ENCODE measurements at regions not wholly inside any gene's neighbourhood (a gene's known extent, or its start where the extent isn't known, plus 50 kb on each side); places are given as distances from the start of the nearest gene placed in this dataset.

- no peak overlapping the region for H2AFZ ChIP-seq (ENCODE audit: low read depth, low read length)
- no peak overlapping the region for H3K4me2 ChIP-seq (ENCODE audit: low read length)
- no peaks in the 10 kb centered on the region for H3K79me2 ChIP-seq (ENCODE audit: low read length)
- no peak for TF ChIP-seq EZH2phosphoT487 (IDR thresholded peaks at IDR 0.05; ENCODE audit: low read depth)
- H3K9ac ChIP-seq (ENCODE audit: low read length), result no peak overlapping the region
- no peaks in the 10 kb centered on the region for H3K27me3 ChIP-seq (ENCODE audit: low read depth, low read length)
- no peaks in the 10 kb centered on the region for H4K20me1 ChIP-seq (ENCODE audit: insufficient read depth, low read length)
- no peaks in the 10 kb centered on the region for H3K36me3 ChIP-seq (replicated peaks; ENCODE audit: low read depth, low read length)
- no peak overlapping the region for H3K27ac ChIP-seq (ENCODE audit: low read length)
- H3K9me3 ChIP-seq (ENCODE audit: insufficient read depth, low read length), result no peaks in the 10 kb centered on the region
- no peaks in the 10 kb centered on the region for H3K4me1 ChIP-seq (ENCODE audit: low read length)
- H3K4me3 ChIP-seq (ENCODE audit: low read length), result no peak overlapping the region
Measured at GRCh38 chr5:116864157-116864837, 289.7 kb upstream of the SEMA6A start.

DNA sequence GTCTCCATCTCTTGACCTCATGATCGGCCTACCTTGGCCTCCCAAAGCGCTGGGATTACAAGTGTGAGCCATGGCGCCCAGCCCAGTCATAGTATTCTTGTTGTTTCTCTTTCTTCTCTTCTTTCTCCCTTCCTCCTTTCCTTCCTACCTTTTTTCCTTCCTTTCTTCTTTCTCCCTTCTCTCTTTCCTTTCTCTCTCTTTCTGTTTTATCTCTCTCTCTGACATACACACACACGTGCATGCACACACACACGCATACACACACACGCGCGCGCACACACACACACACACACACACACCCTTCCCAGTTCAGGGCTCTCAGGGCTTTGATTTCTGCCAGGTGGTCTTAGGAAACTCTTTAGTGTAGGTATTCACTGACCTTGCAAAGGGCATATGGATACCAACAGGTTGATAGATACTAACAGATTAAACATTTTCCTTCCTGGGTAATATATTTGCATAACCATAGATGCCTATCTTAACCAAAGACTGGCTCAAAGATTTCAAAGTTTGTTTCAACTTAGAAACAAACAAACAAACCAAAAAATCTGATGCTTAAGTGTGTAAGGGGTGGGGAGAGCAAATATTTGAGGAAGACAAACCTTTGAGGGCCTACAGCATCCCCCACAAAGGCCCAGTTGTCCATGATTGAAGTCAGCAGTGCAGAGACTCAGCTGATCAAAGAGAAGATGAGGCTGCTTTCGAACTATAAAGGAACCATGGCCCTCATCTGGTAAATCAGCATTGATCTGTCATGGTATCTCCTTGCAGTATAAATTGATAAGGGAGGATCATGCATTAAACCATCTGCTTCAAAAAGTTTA lies 288.2 kb upstream of the SEMA6A start:
- Histone ChIP-seq H4K20me1 (ENCODE audit: insufficient read depth, low read length) (no peaks in the 10 kb centered on the region), H3K4me2 (ENCODE audit: low read length) (no peak overlapping the region), H3K27ac (ENCODE audit: low read length) (no peak overlapping the region), H3K4me3 (ENCODE audit: low read length) (no peak overlapping the region), H3K36me3 (replicated peaks; ENCODE audit: low read depth, low read length) (no peaks in the 10 kb centered on the region), H3K27me3 (ENCODE audit: low read depth, low read length) (no peaks in the 10 kb centered on the region), H3K9ac (ENCODE audit: low read length) (no peak overlapping the region), H3K4me1 (ENCODE audit: low read length) (no peaks in the 10 kb centered on the region), H2AFZ (ENCODE audit: low read depth, low read length) (no peak overlapping the region), H3K79me2 (ENCODE audit: low read length) (no peaks in the 10 kb centered on the region), H3K9me3 (ENCODE audit: insufficient read depth, low read length) (no peaks in the 10 kb centered on the region)
- TF ChIP-seq CTCF (IDR thresholded peaks at IDR 0.05; ENCODE audit: low read depth, low read length), result no peak
- TF ChIP-seq EZH2phosphoT487 (IDR thresholded peaks at IDR 0.05; ENCODE audit: low read depth), result no peak

DNA sequence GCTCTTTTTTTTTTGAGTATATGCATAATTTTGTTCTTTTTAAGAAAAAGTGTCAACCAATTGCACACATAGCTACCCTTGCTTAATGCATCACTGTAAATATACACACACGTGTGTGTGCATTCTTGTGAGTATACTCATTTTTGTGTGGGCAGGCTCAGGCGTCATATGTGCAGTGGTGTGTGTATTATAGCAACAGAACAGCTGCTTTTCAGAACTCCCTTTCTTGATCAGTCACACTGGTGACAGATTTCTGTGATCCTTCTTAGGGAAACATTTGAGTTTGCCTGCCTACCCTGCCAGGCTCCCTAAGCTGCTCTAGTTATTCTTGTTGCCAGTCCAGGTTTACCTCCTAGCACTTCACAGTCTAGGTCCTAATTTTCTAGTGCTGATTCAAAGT lies 287.0 kb upstream of the SEMA6A start:
- H3K27ac ChIP-seq (ENCODE audit: low read length), result no peak overlapping the region
- H2AFZ ChIP-seq (ENCODE audit: low read depth, low read length), result no peak overlapping the region
- H3K4me3 ChIP-seq (ENCODE audit: low read length), result no peak overlapping the region
- H4K20me1 ChIP-seq (ENCODE audit: insufficient read depth, low read length), result no peaks in the 10 kb centered on the region
- H3K9me3 ChIP-seq (ENCODE audit: insufficient read depth, low read length), result no peaks in the 10 kb centered on the region
- H3K9ac ChIP-seq (ENCODE audit: low read length), result no peak overlapping the region
- no peaks in the 10 kb centered on the region for H3K27me3 ChIP-seq (ENCODE audit: low read depth, low read length)
- no peak overlapping the region for H3K4me2 ChIP-seq (ENCODE audit: low read length)
- H3K4me1 ChIP-seq (ENCODE audit: low read length), result no peaks in the 10 kb centered on the region
- H3K79me2 ChIP-seq (ENCODE audit: low read length), result no peaks in the 10 kb centered on the region
- TF ChIP-seq CTCF (IDR thresholded peaks at IDR 0.05; ENCODE audit: low read depth, low read length) (no peak), EZH2phosphoT487 (IDR thresholded peaks at IDR 0.05; ENCODE audit: low read depth) (no peak)
- H3K36me3 ChIP-seq (replicated peaks; ENCODE audit: low read depth, low read length), result no peaks in the 10 kb centered on the region

- no peak overlapping the region for H3K27ac ChIP-seq (ENCODE audit: low read length)
- H3K9me3 ChIP-seq (ENCODE audit: insufficient read depth, low read length), result no peaks in the 10 kb centered on the region
- H3K79me2 ChIP-seq (ENCODE audit: low read length), result no peaks in the 10 kb centered on the region
- H2AFZ ChIP-seq (ENCODE audit: low read depth, low read length), result no peak overlapping the region
- no peaks in the 10 kb centered on the region for H3K27me3 ChIP-seq (ENCODE audit: low read depth, low read length)
- H3K9ac ChIP-seq (ENCODE audit: low read length), result no peak overlapping the region
- no peaks in the 10 kb centered on the region for H3K36me3 ChIP-seq (replicated peaks; ENCODE audit: low read depth, low read length)
- TF ChIP-seq EZH2phosphoT487 (IDR thresholded peaks at IDR 0.05; ENCODE audit: low read depth), result no peak
- TF ChIP-seq CTCF (IDR thresholded peaks at IDR 0.05; ENCODE audit: low read depth, low read length), result no peak
- no peaks in the 10 kb centered on the region for H3K4me1 ChIP-seq (ENCODE audit: low read length)
- H4K20me1 ChIP-seq (ENCODE audit: insufficient read depth, low read length), result no peaks in the 10 kb centered on the region
- no peak overlapping the region for H3K4me2 ChIP-seq (ENCODE audit: low read length)
- no peak overlapping the region for H3K4me3 ChIP-seq (ENCODE audit: low read length)
Measured at GRCh38 chr5:116861097-116861496, 286.5 kb upstream of the SEMA6A start.

All from OCI-LY3 (cell line).